Liver (tissue), 3 donors: ENCODE measurements at regions not wholly inside any gene's neighbourhood (a gene's known extent, or its start where the extent isn't known, plus 50 kb on each side); places are given as distances from the start of the nearest gene placed in this dataset.

Experiments
- EGR1 ChIP-seq, 2 donors: IDR thresholded peaks; 2 replicates each; pipeline ENCODE4 v1.6.1; 2016 to 2018; ENCODE audit warnings: antibody characterized with exemption in 2 of 2, low read depth in 2 of 2
- TAF1 ChIP-seq: conservative IDR thresholded peaks from 2 replicates; pipeline ENCODE4 v1.6.1; 2016; ENCODE audit warnings: antibody characterized with exemption, mild to moderate bottlenecking
- TF ChIP-seq, protein P1 (sequence below): fragments of 150-350 bp; IDR thresholded peaks from 2 replicates; pipeline ENCODE4 v1.5.1; 2017; ENCODE audit warnings: improper control_type of control experiment, low read depth, low read length; ENCODE audit not compliant: missing input control
- donor health status: healthy.
- donor health status: healthy.

DNA sequence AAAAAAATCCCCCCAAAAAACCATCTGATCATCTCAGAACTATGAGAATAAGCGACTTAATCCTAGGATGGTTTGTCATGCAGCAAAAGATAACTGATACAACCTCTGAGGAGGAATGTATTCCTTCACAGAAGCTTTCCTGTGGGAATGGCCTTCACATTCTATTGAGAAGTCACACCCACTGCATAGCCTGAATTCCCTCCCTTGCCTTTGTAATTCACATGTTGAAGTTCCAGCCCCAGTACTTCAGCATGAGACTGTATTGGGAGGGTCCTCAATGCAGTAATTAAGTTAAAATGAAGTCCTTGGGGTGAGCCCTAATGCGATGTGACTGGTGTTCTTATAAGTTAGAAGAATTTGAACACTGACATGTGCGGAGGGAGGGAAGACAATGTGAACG, 395.2 kb downstream of the TUSC7 start:
- TF ChIP-seq, protein P1, sequence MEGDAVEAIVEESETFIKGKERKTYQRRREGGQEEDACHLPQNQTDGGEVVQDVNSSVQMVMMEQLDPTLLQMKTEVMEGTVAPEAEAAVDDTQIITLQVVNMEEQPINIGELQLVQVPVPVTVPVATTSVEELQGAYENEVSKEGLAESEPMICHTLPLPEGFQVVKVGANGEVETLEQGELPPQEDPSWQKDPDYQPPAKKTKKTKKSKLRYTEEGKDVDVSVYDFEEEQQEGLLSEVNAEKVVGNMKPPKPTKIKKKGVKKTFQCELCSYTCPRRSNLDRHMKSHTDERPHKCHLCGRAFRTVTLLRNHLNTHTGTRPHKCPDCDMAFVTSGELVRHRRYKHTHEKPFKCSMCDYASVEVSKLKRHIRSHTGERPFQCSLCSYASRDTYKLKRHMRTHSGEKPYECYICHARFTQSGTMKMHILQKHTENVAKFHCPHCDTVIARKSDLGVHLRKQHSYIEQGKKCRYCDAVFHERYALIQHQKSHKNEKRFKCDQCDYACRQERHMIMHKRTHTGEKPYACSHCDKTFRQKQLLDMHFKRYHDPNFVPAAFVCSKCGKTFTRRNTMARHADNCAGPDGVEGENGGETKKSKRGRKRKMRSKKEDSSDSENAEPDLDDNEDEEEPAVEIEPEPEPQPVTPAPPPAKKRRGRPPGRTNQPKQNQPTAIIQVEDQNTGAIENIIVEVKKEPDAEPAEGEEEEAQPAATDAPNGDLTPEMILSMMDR: no peak
- no peak for TF ChIP-seq EGR1 (IDR thresholded peaks at IDR 0.05; ENCODE audit: low read depth in 2 of 2)
- no peak for TF ChIP-seq TAF1
